ENCODE measurements at regions not wholly inside any gene's neighbourhood (a gene's known extent, or its start where the extent isn't known, plus 50 kb on each side); places are given as distances from the start of the nearest gene placed in this dataset.
"Not testable (repeated sequence)": the region's sequence is repeated elsewhere in the genome, so short reads cannot be mapped to it uniquely, and the experiment has no call there.

GRCh38 chr7:110548372-110548771 lies 542.6 kb upstream of the LRRN3 start:
- Histone ChIP-seq H3K4me1 (replicated peaks) (no peaks in the 10 kb centered on the region), H3K27me3 (replicated peaks; ENCODE audit: insufficient read depth) (no peaks in the 10 kb centered on the region)
- intact Hi-C loops (cut with DNase I): no loop called here

GRCh38 chr7:110557136-110557535 lies 533.8 kb upstream of the LRRN3 start:
- 81% methylated on average over 2 of the region's 2 CpGs for WGBS
- H3K9me3 ChIP-seq: no peaks in the 10 kb centered on the region
- no peak for DNase-seq (ENCODE audit: low spot score)
- TF ChIP-seq POLR2A (IDR thresholded peaks at IDR 0.05) (no peak), POLR2AphosphoS5 (IDR thresholded peaks at IDR 0.05) (no peak), CTCF (IDR thresholded peaks at IDR 0.05) (no peak)
- no peak overlapping the region for H3K27ac ChIP-seq
- intact Hi-C loops (cut with DNase I): no loop called here
- H3K4me3 ChIP-seq: no peak overlapping the region
- H3K27me3 ChIP-seq (replicated peaks; ENCODE audit: insufficient read depth): no peaks in the 10 kb centered on the region
- H3K36me3 ChIP-seq: no peaks in the 10 kb centered on the region
- H3K4me1 ChIP-seq (replicated peaks): no peaks in the 10 kb centered on the region

More at GRCh38 chr7:110548372-110548771, 542.6 kb upstream of the LRRN3 start:
- no peak overlapping the region for H3K27ac ChIP-seq
- no peaks in the 10 kb centered on the region for H3K36me3 ChIP-seq
- H3K4me3 ChIP-seq: no peak overlapping the region
- TF ChIP-seq POLR2A (IDR thresholded peaks at IDR 0.05) (no peak), POLR2AphosphoS5 (IDR thresholded peaks at IDR 0.05) (no peak), CTCF (IDR thresholded peaks at IDR 0.05) (no peak)
- DNase-seq (ENCODE audit: low spot score): no peak
- no peaks in the 10 kb centered on the region for H3K9me3 ChIP-seq

- H3K4me3 ChIP-seq; DNase-seq (ENCODE audit: low spot score); H3K27me3 ChIP-seq (replicated peaks; ENCODE audit: insufficient read depth); H3K9me3 ChIP-seq; H3K27ac ChIP-seq; intact Hi-C loops (cut with DNase I); H3K36me3 ChIP-seq; H3K4me1 ChIP-seq (replicated peaks): not testable (repeated sequence)
- WGBS: 96% methylated on average over 16 of the region's 18 CpGs
Observed at GRCh38 chr7:110563286-110563685, 527.6 kb upstream of the LRRN3 start.

GRCh38 chr7:110564246-110564645 lies 526.7 kb upstream of the LRRN3 start:
- no peak for TF ChIP-seq CTCF (IDR thresholded peaks at IDR 0.05)
- no peak for TF ChIP-seq POLR2A (IDR thresholded peaks at IDR 0.05)
- TF ChIP-seq POLR2AphosphoS5 (IDR thresholded peaks at IDR 0.05): no peak
- H3K36me3 ChIP-seq: no peaks in the 10 kb centered on the region
- H3K4me1 ChIP-seq (replicated peaks): no peaks in the 10 kb centered on the region
- intact Hi-C loops (cut with DNase I): no loop called here
- DNase-seq (ENCODE audit: low spot score): no peak
- no peaks in the 10 kb centered on the region for H3K27me3 ChIP-seq (replicated peaks; ENCODE audit: insufficient read depth)
- no peak overlapping the region for H3K4me3 ChIP-seq
- H3K27ac ChIP-seq: no peak overlapping the region
- no peaks in the 10 kb centered on the region for H3K9me3 ChIP-seq

- no peak for DNase-seq (ENCODE audit: low spot score)
- Histone ChIP-seq H3K27me3 (replicated peaks; ENCODE audit: insufficient read depth) (no peaks in the 10 kb centered on the region), H3K4me1 (replicated peaks) (no peaks in the 10 kb centered on the region), H3K27ac (no peak overlapping the region), H3K36me3 (no peaks in the 10 kb centered on the region), H3K9me3 (no peaks in the 10 kb centered on the region), H3K4me3 (no peak overlapping the region)
- intact Hi-C loops (cut with DNase I): no loop called here
- TF ChIP-seq CTCF (IDR thresholded peaks at IDR 0.05) (no peak), POLR2A (IDR thresholded peaks at IDR 0.05) (no peak), POLR2AphosphoS5 (IDR thresholded peaks at IDR 0.05) (no peak)
- WGBS: 88% methylated on average over 3 of the region's 3 CpGs
Observed at GRCh38 chr7:110568388-110568787, 522.5 kb upstream of the LRRN3 start.
